HG03521 (cell line): ENCODE measurements at regions not wholly inside any gene's neighbourhood (a gene's known extent, or its start where the extent isn't known, plus 50 kb on each side); places are given as distances from the start of the nearest gene placed in this dataset.
A peak's percentile ranks its signal among the peaks of the same experiment; 100 is the strongest.

ENCODE experiments used
- ATAC-seq: cut with Tn5 transposase; IDR thresholded peaks from one replicate; pipeline ENCODE4 v1.9.1; 2021; ENCODE audit warnings: mild to moderate bottlenecking, moderate library complexity; ENCODE audit not compliant: unreplicated experiment

- ATAC-seq: no peak
Measured at GRCh38 chr4:30281986-30282385, 438.2 kb upstream of the PCDH7 start.

DNA sequence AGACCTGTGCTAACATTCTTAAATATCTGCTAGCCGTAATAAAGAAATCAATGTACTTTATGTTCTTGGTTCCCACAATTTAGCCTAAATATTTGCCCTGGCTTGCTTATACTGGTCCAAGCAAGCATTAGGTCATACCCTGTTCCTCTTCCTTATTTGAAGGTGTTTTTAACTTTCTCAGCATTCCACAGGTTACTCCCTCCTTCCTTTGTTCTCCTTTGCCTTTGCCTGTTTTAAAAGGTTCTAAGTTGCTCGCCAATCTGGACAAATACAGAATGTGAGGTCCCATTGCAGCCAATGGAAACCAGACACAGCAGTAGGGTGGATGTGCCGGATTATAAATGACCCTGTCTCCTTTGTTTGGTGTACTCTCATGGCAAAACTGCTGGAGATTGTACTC is 436.8 kb upstream of the PCDH7 start:
- ATAC-seq: no peak

GRCh38 chr4:30294295-30294694 is 425.9 kb upstream of the PCDH7 start:
- ATAC-seq: no peak

- no peak for ATAC-seq
Measured at GRCh38 chr4:30295652-30296051, 424.5 kb upstream of the PCDH7 start.

- no peak for ATAC-seq
Measured at GRCh38 chr4:30314001-30314400, 406.2 kb upstream of the PCDH7 start.

DNA sequence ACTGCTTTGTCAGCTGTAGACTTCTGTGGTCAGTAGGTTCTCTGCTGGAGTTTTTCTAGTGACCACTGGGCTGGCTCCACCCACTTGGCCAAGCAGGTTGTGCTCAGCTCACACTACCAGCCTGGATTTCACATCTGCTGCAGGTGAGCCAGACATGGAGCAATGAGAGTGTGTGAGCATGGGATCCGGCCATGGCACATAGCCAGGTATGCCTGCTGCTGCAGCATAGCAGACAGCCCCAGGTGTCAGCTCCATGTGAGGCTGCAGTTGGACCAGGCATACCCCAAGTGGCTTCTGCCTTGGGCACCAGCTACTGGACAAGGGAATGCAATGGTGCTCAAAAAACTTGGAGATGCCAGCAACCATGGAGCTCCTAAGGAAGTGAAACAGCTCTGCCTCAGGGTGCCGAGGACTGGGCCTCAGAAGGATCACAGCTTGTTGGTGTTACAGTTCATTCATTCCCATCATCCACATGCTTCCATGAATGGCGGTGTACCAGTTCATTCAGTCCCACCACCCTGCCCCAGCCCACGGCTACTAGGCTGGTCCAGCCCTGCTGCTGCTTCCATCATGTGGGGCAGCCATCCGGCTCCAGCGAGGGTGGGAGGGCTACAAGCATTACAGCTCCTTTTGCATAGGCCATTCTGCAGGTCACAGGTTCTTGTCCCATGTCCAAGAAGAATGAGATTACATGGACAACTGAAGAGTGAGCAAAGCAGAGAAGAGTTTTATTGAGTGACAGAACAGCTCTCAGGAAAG is 389.1 kb upstream of the PCDH7 start:
- no peak for ATAC-seq

DNA sequence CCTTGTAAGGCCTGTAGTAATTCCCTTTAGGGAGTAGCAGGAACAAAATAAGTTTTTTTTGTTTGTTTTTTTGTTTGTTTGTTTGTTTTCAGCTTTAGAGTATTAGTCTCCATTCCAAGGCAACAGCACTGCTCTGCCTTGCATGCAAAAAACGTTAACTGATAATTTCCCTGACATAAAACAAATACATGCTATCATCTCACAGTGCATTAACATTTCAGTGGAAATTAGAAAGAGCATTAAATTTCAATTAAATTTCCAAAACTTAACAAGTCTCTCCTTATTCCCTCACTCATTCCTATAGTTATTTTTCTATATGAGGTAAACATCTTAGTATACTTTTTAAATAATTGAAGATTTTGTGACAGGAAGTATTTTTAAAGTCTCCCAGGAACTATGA is 378.4 kb upstream of the PCDH7 start:
- no peak for ATAC-seq

- no peak for ATAC-seq
Measured at GRCh38 chr4:30350288-30350687, 369.9 kb upstream of the PCDH7 start.

DNA sequence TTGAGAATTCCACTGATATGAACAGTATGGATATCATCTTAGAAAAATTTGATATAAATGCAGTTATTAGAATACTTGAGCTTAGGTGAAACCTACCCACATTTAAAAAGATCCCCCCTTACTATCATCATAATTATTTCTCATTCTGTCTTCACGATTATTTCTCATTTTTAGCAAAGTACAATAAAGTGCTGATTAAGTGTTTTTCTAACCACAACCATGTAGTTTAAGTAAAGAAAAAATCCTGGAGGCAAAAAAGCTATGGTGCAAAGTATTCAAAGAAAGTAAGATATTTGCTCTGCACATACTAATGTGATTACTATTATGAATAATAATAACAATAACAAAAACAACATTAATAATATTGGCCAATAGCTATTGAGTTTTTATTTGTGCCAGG is 365.6 kb upstream of the PCDH7 start:
- ATAC-seq: no peak

DNA sequence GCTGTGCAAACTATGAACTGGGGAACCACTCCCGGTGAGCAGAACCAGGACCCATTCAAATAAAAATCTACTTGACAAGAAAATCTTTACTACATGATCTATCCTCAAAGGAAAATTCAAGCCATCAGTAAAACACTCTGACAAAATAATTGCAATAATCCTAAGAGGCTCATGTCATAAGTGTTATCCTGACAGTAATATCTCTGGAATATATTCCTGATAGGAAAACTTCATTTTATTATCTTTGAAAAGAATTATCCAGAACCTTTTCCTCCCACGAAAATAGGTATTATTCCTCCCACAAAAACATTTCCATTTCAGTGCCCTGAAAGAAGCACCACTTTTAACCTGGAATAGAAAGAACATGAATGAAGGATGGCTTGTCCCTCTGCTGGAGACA is 357.7 kb upstream of the PCDH7 start:
- no peak for ATAC-seq

GRCh38 chr4:30370105-30370504 is 350.1 kb upstream of the PCDH7 start:
- ATAC-seq: no peak

DNA sequence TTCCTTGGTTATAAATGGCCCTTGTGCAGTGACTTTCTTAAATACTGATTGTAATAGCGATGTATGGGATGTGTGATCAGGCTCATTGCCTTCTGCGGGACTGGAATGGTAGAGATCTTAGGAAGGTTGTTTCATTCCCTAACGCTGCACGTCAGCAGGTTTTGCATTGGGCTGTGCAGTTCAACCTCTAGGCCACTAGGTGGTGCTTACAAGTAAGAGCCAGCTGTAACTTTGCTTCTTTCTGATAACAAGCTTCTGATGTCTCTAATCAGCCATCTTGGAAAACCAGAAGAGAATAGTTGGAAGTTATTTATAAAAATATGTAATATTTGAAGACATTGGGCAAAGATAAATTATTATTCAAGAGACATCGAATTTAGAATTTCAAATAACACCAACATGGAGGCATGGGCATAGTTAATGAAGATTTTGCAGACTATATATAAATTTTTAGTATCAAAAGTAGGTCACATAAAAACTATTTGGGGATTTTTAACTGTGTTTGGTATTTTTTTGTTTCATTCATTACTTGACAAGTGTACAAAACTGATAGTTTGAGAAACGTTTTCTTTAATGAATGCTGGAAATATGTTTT is 339.7 kb upstream of the PCDH7 start:
- ATAC-seq: peak; percentile 48

- ATAC-seq: no peak
Measured at GRCh38 chr4:30385650-30386049, 334.5 kb upstream of the PCDH7 start.

GRCh38 chr4:30386266-30386895 is 333.8 kb upstream of the PCDH7 start:
- no peak for ATAC-seq

DNA sequence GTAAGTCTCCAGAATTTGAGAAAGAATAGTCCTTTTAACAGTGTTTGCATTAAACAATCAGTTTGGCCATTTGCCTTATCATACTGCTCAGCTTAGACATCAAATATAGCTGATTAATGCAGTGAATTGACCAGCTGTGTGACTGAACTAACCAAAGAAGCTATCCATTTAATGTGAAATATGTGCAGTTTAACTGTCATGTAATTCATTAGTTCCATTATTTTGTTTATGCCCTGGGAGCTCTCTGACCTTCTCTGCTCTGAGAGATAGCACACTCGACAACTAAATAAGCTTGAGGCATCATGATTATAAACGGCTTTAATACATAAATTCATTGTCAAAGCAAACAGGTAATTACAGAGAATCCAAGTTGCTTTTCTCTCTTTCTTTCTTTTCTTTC is 324.3 kb upstream of the PCDH7 start:
- ATAC-seq: no peak

DNA sequence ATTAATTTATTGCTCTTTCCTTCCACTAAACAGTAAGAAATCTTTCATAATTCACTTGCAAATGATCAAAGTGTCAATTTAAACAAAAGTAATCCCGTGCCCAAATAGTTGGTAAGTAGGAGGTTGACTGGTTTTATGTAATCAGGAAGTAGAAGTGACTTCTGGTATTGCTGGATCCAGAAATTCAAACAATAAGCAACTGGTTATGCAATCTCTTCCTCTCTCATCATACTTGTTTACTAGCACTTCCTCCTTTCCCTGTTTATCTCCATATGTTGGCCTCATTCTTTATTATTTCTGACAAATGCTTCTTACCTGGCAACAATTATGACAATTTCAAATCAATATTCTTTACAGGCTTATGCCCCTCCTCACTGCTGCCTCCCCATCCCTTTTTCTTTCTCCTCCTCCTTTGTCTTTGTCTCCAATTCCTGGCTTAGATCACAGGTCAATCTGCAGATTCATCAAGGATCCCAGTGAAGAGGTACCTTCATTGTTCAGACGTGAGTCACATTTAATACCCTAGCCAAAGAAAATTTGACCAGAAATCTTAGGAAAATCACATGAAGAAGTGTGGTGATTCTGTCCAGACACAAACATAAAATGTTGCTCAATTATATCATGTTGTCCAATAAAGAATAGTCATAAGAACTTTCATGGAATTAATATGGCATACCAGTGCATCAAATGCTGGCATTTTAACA is 323.2 kb upstream of the PCDH7 start:
- no peak for ATAC-seq

DNA sequence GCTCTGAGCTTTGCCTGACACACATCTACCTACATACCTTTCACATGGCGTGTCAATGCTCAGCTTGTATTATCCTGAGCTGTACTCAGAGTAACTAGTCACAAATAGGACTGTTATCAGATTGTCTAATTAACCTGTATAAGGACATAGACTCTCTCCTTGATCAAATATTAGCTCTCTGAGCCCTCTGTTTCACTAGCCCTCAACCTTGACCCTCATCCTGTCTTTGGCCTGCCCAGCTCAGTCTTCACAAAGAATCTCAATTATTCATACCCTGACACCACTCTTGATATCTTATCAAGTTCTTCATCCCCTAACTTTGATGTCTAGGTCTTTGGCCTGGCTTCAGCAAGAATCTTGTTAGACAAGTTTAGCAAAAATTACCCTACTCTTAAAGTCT is 320.7 kb upstream of the PCDH7 start:
- ATAC-seq: no peak

DNA sequence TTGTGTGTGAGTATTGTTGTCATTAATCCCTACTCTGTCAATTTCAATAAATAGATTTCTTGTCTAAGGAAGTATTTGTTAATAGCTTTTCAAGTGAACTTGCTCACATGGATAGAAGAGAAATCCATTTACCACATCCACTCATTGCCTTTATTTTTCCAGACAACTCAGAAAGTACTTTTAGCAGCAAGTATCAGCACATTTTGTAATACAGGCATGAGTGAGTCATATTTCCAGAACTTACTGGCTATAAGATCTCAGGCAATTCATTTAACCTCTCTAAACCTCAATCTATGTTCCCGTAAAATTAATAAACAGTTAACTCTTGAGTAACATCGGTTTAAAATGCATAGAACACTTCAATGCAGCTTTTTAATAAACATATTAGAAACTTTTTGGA is 317.9 kb upstream of the PCDH7 start:
- ATAC-seq: no peak

- no peak for ATAC-seq
Measured at GRCh38 chr4:30413915-30414314, 306.3 kb upstream of the PCDH7 start.

GRCh38 chr4:30416547-30416946 is 303.6 kb upstream of the PCDH7 start:
- ATAC-seq: no peak

DNA sequence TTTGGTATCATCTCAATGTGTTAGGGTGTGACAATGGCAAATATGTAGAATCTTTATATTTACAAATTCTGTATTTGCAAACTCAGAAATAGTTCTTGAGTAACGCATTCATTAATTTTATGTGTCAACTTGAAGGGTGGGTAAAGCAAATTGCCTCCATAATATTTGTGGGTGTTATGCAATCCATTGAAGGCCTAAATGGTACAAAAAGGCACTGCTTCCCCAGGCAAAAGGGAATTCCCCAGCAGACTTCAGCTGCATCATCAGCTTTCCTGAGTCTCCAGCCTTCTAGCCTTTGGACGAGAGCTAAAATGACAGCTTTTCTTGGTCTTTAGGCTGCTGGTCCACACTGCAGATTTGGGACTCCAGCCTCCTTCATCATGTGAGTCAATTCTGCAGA is 292.2 kb upstream of the PCDH7 start:
- no peak for ATAC-seq
